ENCODE measurements at regions not wholly inside any gene's neighbourhood (a gene's known extent, or its start where the extent isn't known, plus 50 kb on each side); places are given as distances from the start of the nearest gene placed in this dataset.

- no peaks in the 10 kb centered on the region for H3K4me1 ChIP-seq (ENCODE audit: control insufficient read depth, extremely low read depth, insufficient read depth, low read length)
- no peaks in the 10 kb centered on the region for H3K9me3 ChIP-seq (ENCODE audit: control insufficient read depth, insufficient read depth, low read depth, low read length)
- DNase-seq (ENCODE audit: low read depth in 2 of 2), result no peak
- TF ChIP-seq EZH2 (IDR thresholded peaks at IDR 0.05; ENCODE audit: low read length, missing control alignments), result no peak
- TF ChIP-seq, protein P1, sequence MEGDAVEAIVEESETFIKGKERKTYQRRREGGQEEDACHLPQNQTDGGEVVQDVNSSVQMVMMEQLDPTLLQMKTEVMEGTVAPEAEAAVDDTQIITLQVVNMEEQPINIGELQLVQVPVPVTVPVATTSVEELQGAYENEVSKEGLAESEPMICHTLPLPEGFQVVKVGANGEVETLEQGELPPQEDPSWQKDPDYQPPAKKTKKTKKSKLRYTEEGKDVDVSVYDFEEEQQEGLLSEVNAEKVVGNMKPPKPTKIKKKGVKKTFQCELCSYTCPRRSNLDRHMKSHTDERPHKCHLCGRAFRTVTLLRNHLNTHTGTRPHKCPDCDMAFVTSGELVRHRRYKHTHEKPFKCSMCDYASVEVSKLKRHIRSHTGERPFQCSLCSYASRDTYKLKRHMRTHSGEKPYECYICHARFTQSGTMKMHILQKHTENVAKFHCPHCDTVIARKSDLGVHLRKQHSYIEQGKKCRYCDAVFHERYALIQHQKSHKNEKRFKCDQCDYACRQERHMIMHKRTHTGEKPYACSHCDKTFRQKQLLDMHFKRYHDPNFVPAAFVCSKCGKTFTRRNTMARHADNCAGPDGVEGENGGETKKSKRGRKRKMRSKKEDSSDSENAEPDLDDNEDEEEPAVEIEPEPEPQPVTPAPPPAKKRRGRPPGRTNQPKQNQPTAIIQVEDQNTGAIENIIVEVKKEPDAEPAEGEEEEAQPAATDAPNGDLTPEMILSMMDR (conservative IDR thresholded peaks at IDR 0.05 in 1 of 2, IDR thresholded peaks at IDR 0.05 in 1 of 2; ENCODE audit: low read depth in 1 of 2, low read length in 2 of 2), result no peak
- H3K36me3 ChIP-seq (ENCODE audit: control insufficient read depth, insufficient read depth, low read length), result no peaks in the 10 kb centered on the region
- H4K20me1 ChIP-seq (ENCODE audit: control insufficient read depth, extremely low read depth, insufficient read depth, low read length), result no peaks in the 10 kb centered on the region
- no peak overlapping the region for H3K9ac ChIP-seq (ENCODE audit: insufficient read depth, low read length)
- no peaks in the 10 kb centered on the region for H3K79me2 ChIP-seq (ENCODE audit: control insufficient read depth, insufficient read depth, low read length)
- H3K27me3 ChIP-seq (ENCODE audit: control insufficient read depth, insufficient read depth, low read length), result no peaks in the 10 kb centered on the region
- H2AFZ ChIP-seq (ENCODE audit: low read length), result no peak overlapping the region
- H3K4me3 ChIP-seq (replicated peaks in 1 of 4; ENCODE audit: control extremely low read depth in 1 of 4, insufficient read depth in 1 of 4, low read depth in 3 of 4, low read length in 4 of 4), result no peak overlapping the region
- H3K27ac ChIP-seq (ENCODE audit: insufficient read depth, low read length), result no peak overlapping the region
- H3K4me2 ChIP-seq (ENCODE audit: extremely low read depth, insufficient read depth, low read length), result no peak overlapping the region
These were observed 235.7 kb upstream of the TSHZ2 start for GRCh38 chr20:52736507-52736906.

DNA sequence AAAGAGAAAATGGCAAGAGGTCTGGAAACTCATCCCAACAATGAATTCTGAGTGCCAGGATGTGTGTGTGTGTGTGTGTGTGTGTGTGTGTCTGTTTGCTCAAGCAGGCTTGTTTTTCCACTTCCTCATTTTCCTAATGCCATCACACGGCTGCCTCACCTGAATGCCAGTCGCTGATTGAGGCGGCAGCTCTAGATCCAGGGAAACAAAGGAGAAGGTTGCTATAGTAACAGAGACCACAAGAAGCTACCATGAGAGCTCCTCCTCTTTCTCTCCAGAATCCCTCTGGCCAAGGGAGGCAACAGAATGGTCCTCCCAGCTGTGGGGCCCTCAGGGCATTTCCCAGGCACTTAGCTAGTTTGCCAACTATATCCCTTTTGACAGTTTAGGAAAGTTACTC is 241.1 kb upstream of the TSHZ2 start:
- H3K36me3 ChIP-seq (ENCODE audit: control insufficient read depth, insufficient read depth, low read length), result no peaks in the 10 kb centered on the region
- DNase-seq (ENCODE audit: low read depth in 2 of 2), result no peak
- H3K9me3 ChIP-seq (ENCODE audit: control insufficient read depth, insufficient read depth, low read depth, low read length), result no peaks in the 10 kb centered on the region
- no peak overlapping the region for H3K9ac ChIP-seq (ENCODE audit: insufficient read depth, low read length)
- no peak for TF ChIP-seq EZH2 (IDR thresholded peaks at IDR 0.05; ENCODE audit: low read length, missing control alignments)
- TF ChIP-seq, protein P1 (conservative IDR thresholded peaks at IDR 0.05 in 1 of 2, IDR thresholded peaks at IDR 0.05 in 1 of 2; ENCODE audit: low read depth in 1 of 2, low read length in 2 of 2), result no peak
- no peaks in the 10 kb centered on the region for H3K79me2 ChIP-seq (ENCODE audit: control insufficient read depth, insufficient read depth, low read length)
- no peak overlapping the region for H3K4me3 ChIP-seq (replicated peaks in 1 of 4; ENCODE audit: control extremely low read depth in 1 of 4, insufficient read depth in 1 of 4, low read depth in 3 of 4, low read length in 4 of 4)
- no peak overlapping the region for H2AFZ ChIP-seq (ENCODE audit: low read length)
- no peak overlapping the region for H3K4me2 ChIP-seq (ENCODE audit: extremely low read depth, insufficient read depth, low read length)
- no peaks in the 10 kb centered on the region for H4K20me1 ChIP-seq (ENCODE audit: control insufficient read depth, extremely low read depth, insufficient read depth, low read length)
- no peak overlapping the region for H3K27ac ChIP-seq (ENCODE audit: insufficient read depth, low read length)
- H3K4me1 ChIP-seq (ENCODE audit: control insufficient read depth, extremely low read depth, insufficient read depth, low read length), result no peaks in the 10 kb centered on the region
- H3K27me3 ChIP-seq (ENCODE audit: control insufficient read depth, insufficient read depth, low read length), result no peaks in the 10 kb centered on the region

GRCh38 chr20:52727740-52728456 is 244.3 kb upstream of the TSHZ2 start:
- Histone ChIP-seq H4K20me1 (ENCODE audit: control insufficient read depth, extremely low read depth, insufficient read depth, low read length) (no peaks in the 10 kb centered on the region), H2AFZ (ENCODE audit: low read length) (no peak overlapping the region), H3K36me3 (ENCODE audit: control insufficient read depth, insufficient read depth, low read length) (no peaks in the 10 kb centered on the region), H3K9me3 (ENCODE audit: control insufficient read depth, insufficient read depth, low read depth, low read length) (no peaks in the 10 kb centered on the region), H3K27me3 (ENCODE audit: control insufficient read depth, insufficient read depth, low read length) (no peaks in the 10 kb centered on the region), H3K27ac (ENCODE audit: insufficient read depth, low read length) (no peak overlapping the region), H3K4me2 (ENCODE audit: extremely low read depth, insufficient read depth, low read length) (no peak overlapping the region), H3K9ac (ENCODE audit: insufficient read depth, low read length) (no peak overlapping the region), H3K4me1 (ENCODE audit: control insufficient read depth, extremely low read depth, insufficient read depth, low read length) (no peaks in the 10 kb centered on the region), H3K79me2 (ENCODE audit: control insufficient read depth, insufficient read depth, low read length) (no peaks in the 10 kb centered on the region), H3K4me3 (replicated peaks in 1 of 4; ENCODE audit: control extremely low read depth in 1 of 4, insufficient read depth in 1 of 4, low read depth in 3 of 4, low read length in 4 of 4) (no peak overlapping the region)
- no peak for DNase-seq (ENCODE audit: low read depth in 2 of 2)
- no peak for TF ChIP-seq EZH2 (IDR thresholded peaks at IDR 0.05; ENCODE audit: low read length, missing control alignments)
- TF ChIP-seq, protein P1 (conservative IDR thresholded peaks at IDR 0.05 in 1 of 2, IDR thresholded peaks at IDR 0.05 in 1 of 2; ENCODE audit: low read depth in 1 of 2, low read length in 2 of 2), result no peak
